CD4-positive, alpha-beta T cell (primary cell): ENCODE measurements at regions not wholly inside any gene's neighbourhood (a gene's known extent, or its start where the extent isn't known, plus 50 kb on each side); places are given as distances from the start of the nearest gene placed in this dataset.

ENCODE experiments used
- ATAC-seq: fragments of 200-7000 bp; cut with Tn5 transposase; one replicate; pipeline ENCODE4 v1.10.0; 2022; ENCODE audit warnings: mild to moderate bottlenecking; ENCODE audit not compliant: poor library complexity
- CTCF ChIA-PET: fragments of 350-600 bp; sonication (Branson Sonifier 250); formaldehyde crosslinking; loops from one replicate; lab custom pipeline; 2021; ENCODE audit warnings: antibody characterized with exemption, inconsistent platforms; lab: Charles Lee
- POLR2A ChIA-PET: fragments of 350-600 bp; sonication (Branson Sonifier 250); formaldehyde crosslinking; loops from one replicate; lab custom pipeline; 2021; ENCODE audit warnings: antibody characterized with exemption, inconsistent platforms; lab: Charles Lee
- DNase-seq, 14 experiments: peaks; one replicate each; pipeline ENCODE4 v3.0.0-alpha.2; 2013 to 2020; ENCODE audit warnings: mixed read lengths in 2 of 14
- H3K27ac ChIP-seq, 2 donors: one replicate each; pipeline versions ENCODE4 v1.5.1 to v1.7.0; 2013; ENCODE audit warnings: low read length in 2 of 2, low read depth in 1 of 2, mild to moderate bottlenecking in 1 of 2
- H3K27me3 ChIP-seq, 2 experiments: 1 replicate in 1 of 2; 2 replicates in 1 of 2; pipeline versions ENCODE4 v1.6.1 to v1.7.0; 2013; ENCODE audit warnings: low read length in 2 of 2, control low read depth in 1 of 2, mild to moderate bottlenecking in 1 of 2, moderate library complexity in 1 of 2; ENCODE audit not compliant: insufficient read depth in 2 of 2, control insufficient read depth in 1 of 2
- H3K36me3 ChIP-seq: one replicate; pipeline ENCODE4 v1.6.1; 2013; ENCODE audit warnings: low read length, control low read depth; ENCODE audit not compliant: insufficient read depth
- H3K4me1 ChIP-seq: one replicate; pipeline ENCODE4 v1.6.1; 2013; ENCODE audit warnings: low read length, control low read depth; ENCODE audit not compliant: insufficient read depth
- H3K4me3 ChIP-seq: one replicate; pipeline ENCODE4 v1.5.1; 2013; ENCODE audit warnings: mild to moderate bottlenecking, low read length, moderate library complexity
- H3K9me3 ChIP-seq, 2 experiments: 1 replicate in 1 of 2; 2 replicates in 1 of 2; pipeline versions ENCODE4 v1.6.1 to v1.7.0; 2013; ENCODE audit warnings: low read length in 2 of 2, mild to moderate bottlenecking in 2 of 2, control low read depth in 1 of 2, moderate library complexity in 1 of 2; ENCODE audit not compliant: control insufficient read depth in 1 of 2, insufficient read depth in 1 of 2
- H3K27ac Mint-ChIP-seq: one replicate; pipeline ENCODE4 v1.8.0; 2020; ENCODE audit warnings: mixed read lengths
- H3K27me3 Mint-ChIP-seq: one replicate; pipeline ENCODE4 v1.8.0; 2021; ENCODE audit warnings: mixed read lengths
- H3K36me3 Mint-ChIP-seq: one replicate; pipeline ENCODE4 v1.8.0; 2021; ENCODE audit warnings: low read depth, mixed read lengths
- H3K4me1 Mint-ChIP-seq: one replicate; pipeline ENCODE4 v1.8.0; 2021; ENCODE audit warnings: low read depth, mixed read lengths
- H3K4me3 Mint-ChIP-seq: one replicate; pipeline ENCODE4 v1.8.0; 2020; ENCODE audit warnings: mild to moderate bottlenecking, mixed read lengths
- H3K9me3 Mint-ChIP-seq: one replicate; pipeline ENCODE4 v1.8.0; 2020; ENCODE audit warnings: mixed read lengths
- CTCF ChIP-seq: fragments of 200-600 bp; IDR thresholded peaks from one replicate; pipeline ENCODE4 v1.8.0; 2022; ENCODE audit warnings: antibody characterized with exemption, mild to moderate bottlenecking
- intact Hi-C, 2 experiments: fragments of 100-400 bp; cut with DNase I in 1 of 2; cut with micrococcal nuclease in 1 of 2; formaldehyde crosslinking; loops; one replicate each; pipeline versions ENCODE4 v1.15.1 to v1.9.0; 2023 to 2025; cut with DNase I, micrococcal nuclease

- no peaks in the 10 kb centered on the region for H3K36me3 Mint-ChIP-seq
- no peaks in the 10 kb centered on the region for H3K9me3 Mint-ChIP-seq
- H3K27ac ChIP-seq = no peak overlapping the region
- no peak overlapping the region for H3K4me3 Mint-ChIP-seq
- no peaks in the 10 kb centered on the region for H3K4me1 Mint-ChIP-seq
- H3K36me3 ChIP-seq = no peaks in the 10 kb centered on the region
- ChIA-PET POLR2A (no interaction called here), CTCF (no interaction called here)
- DNase-seq = no peak
- intact Hi-C loops = no loop called here
- H3K9me3 ChIP-seq = peaks cover 0 to 14% of the 10 kb centered on the region in 2 experiments
- no peaks in the 10 kb centered on the region for H3K4me1 ChIP-seq
- no peak for ATAC-seq
- H3K27me3 ChIP-seq = no peaks in the 10 kb centered on the region
- H3K27ac Mint-ChIP-seq = no peak overlapping the region
- no peak overlapping the region for H3K4me3 ChIP-seq
- TF ChIP-seq CTCF = no peak
- H3K27me3 Mint-ChIP-seq = no peaks in the 10 kb centered on the region
Measured at GRCh38 chr18:77529492-77530176, 280.0 kb downstream of the GALR1 start.

- Histone ChIP-seq H3K36me3 (no peaks in the 10 kb centered on the region), H3K9me3 (peaks cover 0 to 14% of the 10 kb centered on the region in 2 experiments), H3K27ac (no peak overlapping the region), H3K4me1 (no peaks in the 10 kb centered on the region), H3K27me3 (no peaks in the 10 kb centered on the region), H3K4me3 (no peak overlapping the region)
- Mint-ChIP-seq H3K36me3 (no peaks in the 10 kb centered on the region), H3K27ac (no peak overlapping the region), H3K27me3 (no peaks in the 10 kb centered on the region), H3K9me3 (no peaks in the 10 kb centered on the region), H3K4me1 (no peaks in the 10 kb centered on the region), H3K4me3 (no peak overlapping the region)
- ChIA-PET CTCF (no interaction called here), POLR2A (no interaction called here)
- ATAC-seq (no peak), DNase-seq (no peak)
- no peak for TF ChIP-seq CTCF
- intact Hi-C loops = no loop called here
Measured at GRCh38 chr18:77530732-77531131, 281.1 kb downstream of the GALR1 start.

GRCh38 chr18:77539860-77540259 is 290.2 kb downstream of the GALR1 start:
- H3K27me3 ChIP-seq = no peaks in the 10 kb centered on the region
- no peaks in the 10 kb centered on the region for H3K4me1 ChIP-seq
- no peaks in the 10 kb centered on the region for H3K9me3 ChIP-seq
- H3K27ac Mint-ChIP-seq = no peak overlapping the region
- peaks cover 12% of the 10 kb centered on the region for H3K27me3 Mint-ChIP-seq
- no peak for ATAC-seq
- H3K36me3 ChIP-seq = no peaks in the 10 kb centered on the region
- no peak overlapping the region for H3K4me3 Mint-ChIP-seq
- H3K9me3 Mint-ChIP-seq = no peaks in the 10 kb centered on the region
- no peak overlapping the region for H3K4me3 ChIP-seq
- H3K36me3 Mint-ChIP-seq = no peaks in the 10 kb centered on the region
- no peak for DNase-seq
- no peak for TF ChIP-seq CTCF
- CTCF ChIA-PET = no interaction called here
- no peak overlapping the region for H3K27ac ChIP-seq
- intact Hi-C loops = no loop called here
- no peaks in the 10 kb centered on the region for H3K4me1 Mint-ChIP-seq
- POLR2A ChIA-PET = no interaction called here
